GM12878 (cell line): ENCODE measurements at regions not wholly inside any gene's neighbourhood (a gene's known extent, or its start where the extent isn't known, plus 50 kb on each side); places are given as distances from the start of the nearest gene placed in this dataset.
"Not testable (repeated sequence)": the region's sequence is repeated elsewhere in the genome, so short reads cannot be mapped to it uniquely, and the experiment has no call there.

Source experiments
- ATAC-seq: fragments of 200-7000 bp; cut with Tn5 transposase; 3 replicates; pipeline ENCODE4 v1.9.1; 2020; ENCODE audit warnings: mild to moderate bottlenecking, moderate library complexity
- BruUV-seq: library from RNA; stranded (reverse); fragments of 400-500 nt; replicated peaks from 2 replicates; lab custom pipeline; 2021; lab: Mats Ljungman, UMichigan
- CTCF ChIA-PET: fragments of 300-600 bp; sonication (Branson Sonifier 250); formaldehyde crosslinking; extraction: SDS; loops from one replicate; lab custom pipeline; 2021; ENCODE audit warnings: inconsistent platforms; lab: Yijun Ruan, JAX
- POLR2A ChIA-PET: fragments of 350-600 bp; formaldehyde crosslinking; extraction: SDS; loops from one replicate; lab custom pipeline; 2021; ENCODE audit warnings: inconsistent platforms; lab: Charles Lee
- RAD21 ChIA-PET: fragments of 300-600 bp; sonication (Branson Sonifier 250); formaldehyde crosslinking; loops from one replicate; lab custom pipeline; 2023; ENCODE audit warnings: antibody characterized with exemption; ENCODE audit not compliant: unreplicated experiment; lab: Charles Lee
- SMC1A ChIA-PET: fragments of 300-600 bp; sonication (Branson Sonifier 250); formaldehyde crosslinking; loops from one replicate; lab custom pipeline; 2023; ENCODE audit not compliant: unreplicated experiment, uncharacterized antibody; lab: Charles Lee
- DNase-seq: peaks from one replicate; pipeline ENCODE4 v3.0.0-alpha.2; 2011; ENCODE audit warnings: low read depth, low spot score
- FAIRE-seq: peaks from 3 replicates; lab custom pipeline; 2011; peaks lifted over from hg19 to GRCh38; lab: Jason Lieb, UNC
- H2AFZ ChIP-seq: 2 replicates; pipeline ENCODE4 v1.6.0; 2011; ENCODE audit warnings: low read depth, low read length, control low read depth; ENCODE audit not compliant: control insufficient read depth
- H3K27ac ChIP-seq: 2 replicates; pipeline ENCODE4 v1.5.1; 2011; ENCODE audit warnings: control low read depth; ENCODE audit not compliant: control insufficient read depth, insufficient read depth
- H3K27me3 ChIP-seq, 2 experiments: replicated peaks in 1 of 2; 2 replicates each; pipeline versions ENCODE4 v1.6.0 to v1.6.1; 2011; ENCODE audit warnings: low read length in 1 of 2; ENCODE audit not compliant: control insufficient read depth in 2 of 2, insufficient read depth in 2 of 2
- H3K36me3 ChIP-seq, 2 experiments: 2 replicates each; pipeline ENCODE4 v1.5.1; 2011; ENCODE audit warnings: low read length in 1 of 2; ENCODE audit not compliant: control insufficient read depth in 2 of 2, insufficient read depth in 2 of 2
- H3K4me1 ChIP-seq: 2 replicates; pipeline ENCODE4 v1.6.1; 2011; ENCODE audit warnings: mild to moderate bottlenecking, low read length, moderate library complexity, mixed read lengths; ENCODE audit not compliant: control insufficient read depth, insufficient read depth
- H3K4me2 ChIP-seq: 2 replicates; pipeline ENCODE4 v1.6.0; 2011; ENCODE audit warnings: control low read depth; ENCODE audit not compliant: control insufficient read depth, insufficient read depth
- H3K4me3 ChIP-seq: fragments of 200-600 bp; sonication (generic); 2 replicates; pipeline ENCODE4 v1.5.1; 2016
- H3K79me2 ChIP-seq: 2 replicates; pipeline ENCODE4 v1.6.0; 2011; ENCODE audit warnings: low read length; ENCODE audit not compliant: control insufficient read depth, insufficient read depth
- H3K9ac ChIP-seq: 2 replicates; pipeline ENCODE4 v1.8.0; 2011; ENCODE audit warnings: low read length, control low read depth, mixed read lengths; ENCODE audit not compliant: control insufficient read depth, insufficient read depth
- H3K9me3 ChIP-seq: replicated peaks from 3 replicates; pipeline ENCODE4 v1.5.1; 2011; ENCODE audit warnings: mild to moderate bottlenecking, low read length; ENCODE audit not compliant: control insufficient read depth, insufficient read depth
- H4K20me1 ChIP-seq: 2 replicates; pipeline ENCODE4 v1.6.0; 2011; ENCODE audit not compliant: control insufficient read depth, insufficient read depth
- ESRRA ChIP-seq: IDR thresholded peaks from 2 replicates; pipeline ENCODE4 v1.6.1; 2012; ENCODE audit warnings: mild to moderate bottlenecking, low read length, improper control_type of control experiment
- NRF1 ChIP-seq: conservative IDR thresholded peaks from 2 replicates; pipeline ENCODE4 v1.6.1; 2011; ENCODE audit warnings: mild to moderate bottlenecking, low read depth, low read length, improper control_type of control experiment
- REST ChIP-seq: IDR thresholded peaks from 2 replicates; pipeline ENCODE4 v1.6.1; 2012; ENCODE audit warnings: mild to moderate bottlenecking, low read depth, low read length
- ZBTB33 ChIP-seq: fragments of 450-650 bp; IDR thresholded peaks from 2 replicates; pipeline ENCODE4 v1.6.1; 2017; ENCODE audit warnings: mild to moderate bottlenecking
- ZNF217 ChIP-seq: fragments of 450-650 bp; IDR thresholded peaks from 2 replicates; pipeline ENCODE4 v1.6.1; 2017; ENCODE audit warnings: antibody characterized with exemption, mild to moderate bottlenecking
- ZNF384 ChIP-seq: IDR thresholded peaks from 2 replicates; pipeline ENCODE4 v1.6.1; 2012; ENCODE audit warnings: low read depth, mild to moderate bottlenecking, low read length, improper control_type of control experiment, borderline replicate concordance
- whole genome bisulfite sequencing: methylation state at CpG from one replicate; pipeline ENCODE4 v1.1.6; 2016; ENCODE audit warnings: low lambda C conversion rate; ENCODE audit not compliant: insufficient replicate concordance, insufficient coverage; ENCODE audit errors: missing lambda C conversion rate; 5-methylcytosine and 5-hydroxymethylcytosine counted together
- in situ Hi-C: fragments of 300-500 bp; cut with MboI; formaldehyde crosslinking; loops from 9 replicates; pipeline ENCODE4 v1.14.3; 2018; ENCODE audit warnings: mixed read lengths
- intact Hi-C: fragments of 100-400 bp; cut with micrococcal nuclease; formaldehyde crosslinking; loops from one replicate; pipeline ENCODE4 v1.14.2; 2022; ENCODE audit not compliant: unreplicated experiment

- H2AFZ ChIP-seq: peak overlapping the region; percentile 83; the same call in 1 of the 2 replicates
- ATAC-seq, H3K9ac ChIP-seq, H3K9me3 ChIP-seq, H3K79me2 ChIP-seq, H3K4me1 ChIP-seq, intact Hi-C loops, DNase-seq, H3K27ac ChIP-seq, H3K36me3 ChIP-seq, SMC1A ChIA-PET, H3K4me2 ChIP-seq, FAIRE-seq, CTCF ChIA-PET, BruUV-seq, H3K27me3 ChIP-seq, H4K20me1 ChIP-seq, POLR2A ChIA-PET, H3K4me3 ChIP-seq, RAD21 ChIA-PET: not testable (repeated sequence)
- in situ Hi-C loops: loop anchor here (5.0 to 25.0 kb wide), 2 partner anchors 174 to 366 kb away; partner anchors contain the start of gene NANP
- 73% methylated on average over 14 of the region's 14 CpGs for WGBS
These were observed 291.4 kb upstream of the ZNF337 start for GRCh38 chr20:25987928-25988560.

- FAIRE-seq (no peak), DNase-seq (no peak), ATAC-seq (peak; percentile 92)
- no peak overlapping the region; the same call in 1 of the 2 replicates for H3K9ac ChIP-seq
- peak overlapping the region; percentile 55 for H3K4me2 ChIP-seq
- WGBS: 5% methylated on average over 46 of the region's 46 CpGs
- in situ Hi-C loops (loop anchor here (5.0 to 25.0 kb wide), 2 partner anchors 175 to 365 kb away; partner anchors contain the start of gene NANP), intact Hi-C loops (no loop called here)
- H3K9me3 ChIP-seq: no peaks in the 10 kb centered on the region
- H3K79me2 ChIP-seq: no peaks in the 10 kb centered on the region
- ChIA-PET RAD21 (no interaction called here), SMC1A (no interaction called here), CTCF (no interaction called here), POLR2A (no interaction called here)
- H2AFZ ChIP-seq: peak overlapping the region; percentile 83
- H4K20me1 ChIP-seq: no peaks in the 10 kb centered on the region
- no peaks in the 10 kb centered on the region; the same call in 1 of the 2 replicates for H3K4me1 ChIP-seq
- no peaks in the 10 kb centered on the region for H3K27me3 ChIP-seq
- no peaks in the 10 kb centered on the region for H3K36me3 ChIP-seq
- no peak overlapping the region for H3K27ac ChIP-seq
- H3K4me3 ChIP-seq: peak overlapping the region; percentile 55; the same call in 1 of the 2 replicates
- no TSS peak for BruUV-seq
- TF ChIP-seq ZBTB33 (no peak), ZNF384 (no peak), ZNF217 (no peak), ESRRA (no peak), NRF1 (peak; percentile 35; the same call in 1 of the 2 replicates), REST (no peak)
These were observed 290.6 kb upstream of the ZNF337 start for GRCh38 chr20:25987073-25987927.
